ENCODE measurements at regions not wholly inside any gene's neighbourhood (a gene's known extent, or its start where the extent isn't known, plus 50 kb on each side); places are given as distances from the start of the nearest gene placed in this dataset.

DNA sequence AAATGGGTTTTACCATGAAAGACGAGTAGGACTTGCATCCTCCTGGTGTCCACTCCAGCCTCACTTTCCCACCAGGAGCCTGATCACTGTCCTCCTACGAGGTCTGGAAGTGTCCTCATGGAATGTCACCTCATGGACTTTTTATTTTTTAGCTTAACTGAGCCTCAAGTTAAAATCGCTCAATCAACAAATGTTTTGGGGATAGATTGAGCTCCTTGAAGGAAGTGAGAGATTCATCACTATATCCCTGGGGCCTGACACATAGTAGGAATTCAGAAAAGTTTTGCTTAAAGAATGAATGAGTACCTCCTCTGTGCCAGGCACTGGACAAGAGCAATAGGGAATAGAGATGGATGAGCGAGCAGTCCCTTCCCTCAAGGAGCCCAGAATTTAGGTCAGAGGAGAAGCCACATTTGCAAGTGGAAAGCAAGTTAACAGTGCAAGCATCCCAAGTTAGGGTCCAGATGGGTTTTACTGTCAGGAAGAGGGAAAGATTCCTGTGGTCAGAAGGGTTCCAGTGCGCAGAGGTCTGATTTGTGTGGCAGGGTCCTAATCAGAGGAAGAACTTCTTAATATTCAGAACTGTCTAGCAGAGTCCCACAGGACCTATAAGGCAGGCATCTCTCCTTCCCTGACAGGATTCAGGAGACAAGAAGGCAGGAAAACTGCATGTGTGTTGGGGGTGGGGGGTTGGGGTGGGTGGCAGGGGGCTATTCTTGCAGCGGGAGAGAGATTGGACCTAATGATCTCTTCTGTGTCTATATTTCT, 67.0 kb downstream of the MYCN start:
- TF ChIP-seq, protein P1, sequence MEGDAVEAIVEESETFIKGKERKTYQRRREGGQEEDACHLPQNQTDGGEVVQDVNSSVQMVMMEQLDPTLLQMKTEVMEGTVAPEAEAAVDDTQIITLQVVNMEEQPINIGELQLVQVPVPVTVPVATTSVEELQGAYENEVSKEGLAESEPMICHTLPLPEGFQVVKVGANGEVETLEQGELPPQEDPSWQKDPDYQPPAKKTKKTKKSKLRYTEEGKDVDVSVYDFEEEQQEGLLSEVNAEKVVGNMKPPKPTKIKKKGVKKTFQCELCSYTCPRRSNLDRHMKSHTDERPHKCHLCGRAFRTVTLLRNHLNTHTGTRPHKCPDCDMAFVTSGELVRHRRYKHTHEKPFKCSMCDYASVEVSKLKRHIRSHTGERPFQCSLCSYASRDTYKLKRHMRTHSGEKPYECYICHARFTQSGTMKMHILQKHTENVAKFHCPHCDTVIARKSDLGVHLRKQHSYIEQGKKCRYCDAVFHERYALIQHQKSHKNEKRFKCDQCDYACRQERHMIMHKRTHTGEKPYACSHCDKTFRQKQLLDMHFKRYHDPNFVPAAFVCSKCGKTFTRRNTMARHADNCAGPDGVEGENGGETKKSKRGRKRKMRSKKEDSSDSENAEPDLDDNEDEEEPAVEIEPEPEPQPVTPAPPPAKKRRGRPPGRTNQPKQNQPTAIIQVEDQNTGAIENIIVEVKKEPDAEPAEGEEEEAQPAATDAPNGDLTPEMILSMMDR (IDR thresholded peaks at IDR 0.05): no peak
- no peak for TF ChIP-seq POLR2A (IDR thresholded peaks at IDR 0.05)
